MV-4-11 (cell line): ENCODE measurements at regions not wholly inside any gene's neighbourhood (a gene's known extent, or its start where the extent isn't known, plus 50 kb on each side); places are given as distances from the start of the nearest gene placed in this dataset.
"Not testable (repeated sequence)": the region's sequence is repeated elsewhere in the genome, so short reads cannot be mapped to it uniquely, and the experiment has no call there.

Source experiments
- DNase-seq: peaks from one replicate; lab custom pipeline; 2025; lab: John Stamatoyannopoulos, UW

GRCh38 chr7:142636751-142637150, 112.5 kb upstream of the PRSS1 start:
- no peak for DNase-seq

GRCh38 chr7:142636107-142636506, 113.2 kb upstream of the PRSS1 start:
- DNase-seq, result not testable (repeated sequence)

GRCh38 chr7:142632271-142633134, 116.8 kb upstream of the PRSS1 start:
- DNase-seq, result peak; percentile 44

GRCh38 chr7:142629588-142630260, 119.5 kb upstream of the PRSS1 start:
- DNase-seq, result no peak

- no peak for DNase-seq
Measured at GRCh38 chr7:142628945-142629344, 120.3 kb upstream of the PRSS1 start.

- DNase-seq, result not testable (repeated sequence)
Measured at GRCh38 chr7:142627223-142627622, 122.0 kb upstream of the PRSS1 start.

GRCh38 chr7:142626420-142627035, 122.7 kb upstream of the PRSS1 start:
- peak; percentile 21 for DNase-seq

GRCh38 chr7:142625216-142625615, 124.1 kb upstream of the PRSS1 start:
- DNase-seq, result not testable (repeated sequence)

GRCh38 chr7:142620402-142620801, 128.9 kb upstream of the PRSS1 start:
- DNase-seq, result no peak

GRCh38 chr7:142618655-142619351, 130.5 kb upstream of the PRSS1 start:
- DNase-seq, result no peak

- DNase-seq, result no peak
Measured at GRCh38 chr7:142616842-142617241, 132.4 kb upstream of the PRSS1 start.

- DNase-seq, result no peak
Measured at GRCh38 chr7:142616121-142616643, 133.1 kb upstream of the PRSS1 start.

- no peak for DNase-seq
Measured at GRCh38 chr7:142615508-142615907, 133.8 kb upstream of the PRSS1 start.

- DNase-seq, result no peak
Measured at GRCh38 chr7:142614116-142614515, 135.2 kb upstream of the PRSS1 start.

GRCh38 chr7:142612237-142612881, 136.9 kb upstream of the PRSS1 start:
- no peak for DNase-seq

GRCh38 chr7:142611566-142612236, 137.6 kb upstream of the PRSS1 start:
- peak; percentile 5 for DNase-seq

- DNase-seq, result no peak
Measured at GRCh38 chr7:142608630-142609428, 140.4 kb upstream of the PRSS1 start.

GRCh38 chr7:142607351-142607750, 141.9 kb upstream of the PRSS1 start:
- no peak for DNase-seq

- DNase-seq, result no peak
Measured at GRCh38 chr7:142606081-142606480, 143.2 kb upstream of the PRSS1 start.

- no peak for DNase-seq
Measured at GRCh38 chr7:142604671-142605070, 144.6 kb upstream of the PRSS1 start.
